HG02571 (cell line): ENCODE measurements at regions not wholly inside any gene's neighbourhood (a gene's known extent, or its start where the extent isn't known, plus 50 kb on each side); places are given as distances from the start of the nearest gene placed in this dataset.
"Not testable (repeated sequence)": the region's sequence is repeated elsewhere in the genome, so short reads cannot be mapped to it uniquely, and the experiment has no call there.

Source experiments
- ATAC-seq: cut with Tn5 transposase; IDR thresholded peaks from one replicate; pipeline ENCODE4 v1.9.1; 2021; ENCODE audit warnings: mild to moderate bottlenecking, moderate library complexity; ENCODE audit not compliant: unreplicated experiment

- ATAC-seq = no peak
These were observed 109.2 kb upstream of the TMEM170B start for GRCh38 chr6:11428371-11428770.

- no peak for ATAC-seq
These were observed 109.8 kb upstream of the TMEM170B start for GRCh38 chr6:11427723-11428245.

- ATAC-seq = no peak
These were observed 110.3 kb upstream of the TMEM170B start for GRCh38 chr6:11427091-11427722.

GRCh38 chr6:11426571-11426970 is 111.0 kb upstream of the TMEM170B start:
- no peak for ATAC-seq

- no peak for ATAC-seq
These were observed 111.7 kb upstream of the TMEM170B start for GRCh38 chr6:11425876-11426275.

GRCh38 chr6:11425431-11425871 is 112.1 kb upstream of the TMEM170B start:
- no peak for ATAC-seq

- no peak for ATAC-seq
These were observed 113.0 kb upstream of the TMEM170B start for GRCh38 chr6:11424395-11425034.

GRCh38 chr6:11423667-11424066 is 113.9 kb upstream of the TMEM170B start:
- ATAC-seq = no peak

GRCh38 chr6:11423072-11423471 is 114.5 kb upstream of the TMEM170B start:
- ATAC-seq = no peak

GRCh38 chr6:11419763-11420453 is 117.6 kb upstream of the TMEM170B start:
- ATAC-seq = no peak

GRCh38 chr6:11418290-11418905 is 119.2 kb upstream of the TMEM170B start:
- ATAC-seq = no peak

GRCh38 chr6:11416936-11417576 is 120.5 kb upstream of the TMEM170B start:
- no peak for ATAC-seq

GRCh38 chr6:11416099-11416935 is 121.2 kb upstream of the TMEM170B start:
- ATAC-seq = not testable (repeated sequence)

- no peak for ATAC-seq
These were observed 122.0 kb upstream of the TMEM170B start for GRCh38 chr6:11415557-11415956.

GRCh38 chr6:11414176-11414963 is 123.2 kb upstream of the TMEM170B start:
- no peak for ATAC-seq

GRCh38 chr6:11413728-11414127 is 123.8 kb upstream of the TMEM170B start:
- ATAC-seq = no peak

- ATAC-seq = no peak
These were observed 124.3 kb upstream of the TMEM170B start for GRCh38 chr6:11413117-11413687.

- ATAC-seq = no peak
These were observed 124.9 kb upstream of the TMEM170B start for GRCh38 chr6:11412616-11413015.

- ATAC-seq = no peak
These were observed 125.5 kb upstream of the TMEM170B start for GRCh38 chr6:11412011-11412424.
